Heart left ventricle (tissue), 13 donors: ENCODE measurements at regions not wholly inside any gene's neighbourhood (a gene's known extent, or its start where the extent isn't known, plus 50 kb on each side); places are given as distances from the start of the nearest gene placed in this dataset.

ENCODE experiments used
- POLR2A ChIP-seq, 2 donors: fragments of 450-650 bp; IDR thresholded peaks; one replicate each; pipeline ENCODE4 v1.6.1; 2017; ENCODE audit warnings: antibody characterized with exemption in 2 of 2, mild to moderate bottlenecking in 2 of 2, moderate library complexity in 2 of 2
- TF ChIP-seq, protein P1 (sequence below), 12 donors: fragments of 200-600 bp; sonication (generic) in 4 of 12; IDR thresholded peaks; one replicate each; pipeline versions ENCODE4 v1.5.0 to v1.8.0; 2018 to 2022; ENCODE audit warnings: antibody characterized with exemption in 12 of 12, mild to moderate bottlenecking in 5 of 12
- donor health status: ischemic (EF 13 %, LVEDD 7.1; RV severe dilation, severe dysfunction).
- donor health status: DM: no; HTN: yes; CAD: no.
- donor health status: DM: no; HTN: no; CAD: no.
- donor health status: ischemic (EF 25% LVEDD 6.9; RV normal size, moderate dysfunction).
- donor health status: ischemic (EF 25% LVEDD 5.7; RV mildly dilated, moderate dysfunction).
- donor health status: ischemic (EF 35%, LVEDD 5.7; RV mildly dilated, moderate dysfunction).
- donor health status: nonischemic (EF 11% LVEDD 7.7; RV severe dilation, severe dysfunction).
- donor health status: DM: yes; HTN: yes; CAD: no.
- donor health status: PGD.
- donor health status: ischemic (EF 29% LVEDD 5.4; RV normal size, mild dysfunction).
- donor health status: nonischemic (EF 23%, LVEDD 6.1; RV moderate dilation, normal function).

DNA sequence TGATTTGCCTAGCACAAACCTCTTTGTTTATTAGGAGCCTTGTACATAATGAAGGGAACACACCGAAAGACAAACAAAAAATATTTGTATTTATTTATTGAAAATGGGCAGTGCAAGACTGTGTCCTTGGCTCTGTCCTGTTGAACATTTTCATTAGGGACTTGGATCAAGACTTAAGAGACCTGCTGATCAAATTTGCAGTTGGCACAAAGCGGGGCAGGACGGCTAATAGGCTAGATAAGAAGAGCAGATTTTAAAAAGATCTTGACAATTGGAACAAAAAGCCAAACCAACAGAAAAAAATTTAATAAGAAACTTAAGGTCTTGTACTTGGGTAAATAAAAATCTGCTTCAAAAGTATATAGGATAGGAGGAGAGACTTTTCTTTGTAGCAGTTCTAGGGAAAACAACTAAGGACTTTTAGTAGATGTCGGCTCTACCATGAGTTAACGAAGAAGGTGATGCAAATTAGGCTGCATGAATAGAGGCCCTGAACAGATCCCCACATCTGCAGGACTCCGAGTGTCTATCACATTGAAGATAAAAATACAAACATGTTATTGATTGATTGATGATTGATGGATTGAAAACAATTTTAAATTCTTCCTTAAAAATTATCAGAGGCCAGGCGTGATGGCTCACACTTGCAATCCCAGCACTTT lies 124.1 kb upstream of the SPACA1 start:
- TF ChIP-seq, protein P1, sequence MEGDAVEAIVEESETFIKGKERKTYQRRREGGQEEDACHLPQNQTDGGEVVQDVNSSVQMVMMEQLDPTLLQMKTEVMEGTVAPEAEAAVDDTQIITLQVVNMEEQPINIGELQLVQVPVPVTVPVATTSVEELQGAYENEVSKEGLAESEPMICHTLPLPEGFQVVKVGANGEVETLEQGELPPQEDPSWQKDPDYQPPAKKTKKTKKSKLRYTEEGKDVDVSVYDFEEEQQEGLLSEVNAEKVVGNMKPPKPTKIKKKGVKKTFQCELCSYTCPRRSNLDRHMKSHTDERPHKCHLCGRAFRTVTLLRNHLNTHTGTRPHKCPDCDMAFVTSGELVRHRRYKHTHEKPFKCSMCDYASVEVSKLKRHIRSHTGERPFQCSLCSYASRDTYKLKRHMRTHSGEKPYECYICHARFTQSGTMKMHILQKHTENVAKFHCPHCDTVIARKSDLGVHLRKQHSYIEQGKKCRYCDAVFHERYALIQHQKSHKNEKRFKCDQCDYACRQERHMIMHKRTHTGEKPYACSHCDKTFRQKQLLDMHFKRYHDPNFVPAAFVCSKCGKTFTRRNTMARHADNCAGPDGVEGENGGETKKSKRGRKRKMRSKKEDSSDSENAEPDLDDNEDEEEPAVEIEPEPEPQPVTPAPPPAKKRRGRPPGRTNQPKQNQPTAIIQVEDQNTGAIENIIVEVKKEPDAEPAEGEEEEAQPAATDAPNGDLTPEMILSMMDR (IDR thresholded peaks at IDR 0.05) = no peak
- TF ChIP-seq POLR2A (IDR thresholded peaks at IDR 0.05) = no peak
